ENCODE measurements at regions not wholly inside any gene's neighbourhood (a gene's known extent, or its start where the extent isn't known, plus 50 kb on each side); places are given as distances from the start of the nearest gene placed in this dataset.

DNA sequence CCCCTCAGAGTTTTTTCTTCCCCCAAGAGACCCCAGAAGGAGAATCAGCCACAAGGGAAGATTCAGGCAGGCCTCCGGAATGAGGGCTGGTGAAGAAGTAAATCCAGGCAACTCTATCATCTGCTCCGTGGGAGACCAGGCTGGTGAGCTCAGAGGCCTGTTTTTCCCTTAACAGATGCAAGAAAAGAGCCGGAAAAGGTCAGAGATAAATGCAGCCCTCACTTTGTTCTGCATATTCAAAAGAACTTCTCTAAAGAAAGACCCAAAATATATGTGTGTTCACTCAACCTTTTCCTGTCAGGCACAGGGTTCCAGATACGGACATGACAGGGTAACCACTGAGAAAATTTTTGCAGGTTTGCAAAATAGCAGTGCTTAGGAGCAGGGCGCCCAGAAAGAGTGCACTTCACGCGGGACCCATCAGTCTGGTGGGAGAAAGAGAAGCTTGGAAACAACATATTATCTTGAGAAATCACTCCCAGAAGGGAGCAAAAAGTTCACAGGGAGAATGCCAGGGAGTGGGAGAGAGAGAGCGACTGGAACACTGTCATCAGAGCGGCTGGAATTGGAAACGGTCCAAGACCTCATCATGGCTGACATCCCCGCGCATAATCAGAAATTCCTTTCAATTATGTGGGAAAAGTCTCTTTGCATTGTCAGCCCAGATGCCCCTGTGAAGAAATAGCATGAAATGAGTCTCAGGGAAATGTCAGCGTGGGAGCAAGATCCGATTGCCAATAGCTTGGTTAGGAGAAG, 244.8 kb upstream of the SLC14A2 start:
- Mint-ChIP-seq H3K4me1 (peaks cover 8% of the 10 kb centered on the region; the same call in 2 of the 3 replicates), H3K9me3 (no peaks in the 10 kb centered on the region), H3K27ac (no peak overlapping the region), H3K27me3 (ENCODE audit: insufficient read depth, low read depth, poor library complexity) (peaks cover 3% of the 10 kb centered on the region), H3K36me3 (ENCODE audit: low read depth) (no peaks in the 10 kb centered on the region), H3K4me3 (no peak overlapping the region)
- no peak overlapping the region for H3K4me2 ChIP-seq
- H3K27ac ChIP-seq (ENCODE audit: low read depth), result no peak overlapping the region
- ATAC-seq (peak; percentile 36), DNase-seq (ENCODE audit: low spot score) (peak; percentile 5)
- peak overlapping the region; percentile 93 for H2AFZ ChIP-seq
- no peaks in the 10 kb centered on the region; the same call in 1 of the 2 replicates for H3K4me1 ChIP-seq (ENCODE audit: insufficient read depth)
- no peaks in the 10 kb centered on the region for H3K79me2 ChIP-seq (replicated peaks; ENCODE audit: insufficient read depth)
- H3K9me2 ChIP-seq (ENCODE audit: insufficient read depth), result no peaks in the 10 kb centered on the region
- no peaks in the 10 kb centered on the region for H3F3A ChIP-seq (replicated peaks; ENCODE audit: low read depth)
- H3K36me3 ChIP-seq (ENCODE audit: insufficient read depth), result no peaks in the 10 kb centered on the region
- H3K4me3 ChIP-seq, result no peak overlapping the region
- H3K27me3 ChIP-seq (ENCODE audit: insufficient read depth), result no peaks in the 10 kb centered on the region
- TF ChIP-seq JUNB (IDR thresholded peaks at IDR 0.05; ENCODE audit: unreplicated experiment), result no peak
- no peak for TF ChIP-seq CREB1 (CRISPR knock-in tag; IDR thresholded peaks at IDR 0.05; ENCODE audit: low read depth)
- no peak for TF ChIP-seq ZNF114 (CRISPR knock-in tag; IDR thresholded peaks at IDR 0.05)
- no peak for TF ChIP-seq STAT1 (IDR thresholded peaks at IDR 0.05; ENCODE audit: unreplicated experiment)
- no peak for TF ChIP-seq EZH2phosphoT487 (IDR thresholded peaks at IDR 0.05; ENCODE audit: unreplicated experiment)
- no peak for TF ChIP-seq REST (IDR thresholded peaks at IDR 0.05; ENCODE audit: unreplicated experiment)
- TF ChIP-seq ETS1 (IDR thresholded peaks at IDR 0.05), result no peak
- TF ChIP-seq POLR2AphosphoS5 (IDR thresholded peaks at IDR 0.05; ENCODE audit: low read depth), result no peak
- no peaks in the 10 kb centered on the region for H4K20me1 ChIP-seq (replicated peaks; ENCODE audit: insufficient read depth)

DNA sequence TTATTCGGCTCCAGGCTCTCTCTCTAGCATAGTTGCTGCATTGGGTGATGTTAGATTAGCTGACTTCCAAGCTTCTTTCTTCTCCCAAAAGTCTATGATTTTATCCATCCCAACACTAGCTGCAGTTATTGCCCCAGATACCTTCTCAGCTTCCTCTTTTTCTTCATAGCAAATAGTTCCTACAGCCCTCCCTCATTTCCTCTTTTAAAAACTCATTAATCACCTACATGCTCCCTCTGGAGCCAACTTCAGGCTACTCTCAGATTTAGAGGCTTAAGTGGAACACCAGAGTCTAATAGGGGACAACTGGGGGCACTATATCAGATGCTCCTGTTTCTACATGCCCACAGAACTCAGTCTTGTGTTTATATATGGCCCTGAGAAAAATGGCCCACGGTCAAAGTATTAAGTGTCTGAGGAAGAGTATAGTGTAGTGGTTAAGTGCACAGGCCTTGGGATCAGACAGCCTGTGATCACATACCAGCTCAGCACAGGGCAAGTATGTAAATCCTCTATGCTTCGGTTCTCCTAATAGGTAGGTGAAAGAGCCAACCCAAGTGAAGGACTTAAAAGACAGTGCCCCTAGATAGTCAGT, 241.9 kb upstream of the SLC14A2 start:
- Histone ChIP-seq H3K27me3 (ENCODE audit: insufficient read depth) (no peaks in the 10 kb centered on the region), H3K4me1 (ENCODE audit: insufficient read depth) (no peaks in the 10 kb centered on the region; the same call in 1 of the 2 replicates), H3K36me3 (ENCODE audit: insufficient read depth) (no peaks in the 10 kb centered on the region), H2AFZ (no peak overlapping the region), H3K27ac (ENCODE audit: low read depth) (no peak overlapping the region), H4K20me1 (replicated peaks; ENCODE audit: insufficient read depth) (no peaks in the 10 kb centered on the region), H3K9me2 (ENCODE audit: insufficient read depth) (no peaks in the 10 kb centered on the region), H3K4me3 (no peak overlapping the region), H3K79me2 (replicated peaks; ENCODE audit: insufficient read depth) (no peaks in the 10 kb centered on the region), H3F3A (replicated peaks; ENCODE audit: low read depth) (no peaks in the 10 kb centered on the region), H3K4me2 (no peak overlapping the region)
- Mint-ChIP-seq H3K4me3 (no peak overlapping the region), H3K27me3 (ENCODE audit: insufficient read depth, low read depth, poor library complexity) (peaks cover 3% of the 10 kb centered on the region), H3K4me1 (peaks cover 8% of the 10 kb centered on the region; the same call in 2 of the 3 replicates), H3K27ac (no peak overlapping the region), H3K9me3 (no peaks in the 10 kb centered on the region), H3K36me3 (ENCODE audit: low read depth) (no peaks in the 10 kb centered on the region)
- ATAC-seq (no peak), DNase-seq (ENCODE audit: low spot score) (no peak)
- no peak for TF ChIP-seq ZNF462 (CRISPR knock-in tag; IDR thresholded peaks at IDR 0.05)
